ENCODE measurements at regions not wholly inside any gene's neighbourhood (a gene's known extent, or its start where the extent isn't known, plus 50 kb on each side); places are given as distances from the start of the nearest gene placed in this dataset.

- Histone ChIP-seq H3K4me3 (ENCODE audit: low read length in 2 of 2) (no peak overlapping the region), H3K27ac (ENCODE audit: low read depth in 1 of 2, low read length in 1 of 2) (no peak overlapping the region), H3K9me3 (ENCODE audit: control insufficient read depth in 2 of 2, insufficient read depth in 1 of 2, low read length in 1 of 2) (no peaks in the 10 kb centered on the region), H3K27me3 (ENCODE audit: control insufficient read depth in 2 of 2, insufficient read depth in 1 of 2, low read length in 1 of 2) (no peaks in the 10 kb centered on the region), H3K36me3 (ENCODE audit: control insufficient read depth in 2 of 2, insufficient read depth in 2 of 2, low read length in 1 of 2) (no peaks in the 10 kb centered on the region), H3K4me1 (ENCODE audit: control insufficient read depth in 2 of 2, insufficient read depth in 2 of 2, low read length in 2 of 2) (no peaks in the 10 kb centered on the region)
- no peak for DNase-seq (ENCODE audit: low read depth in 6 of 9, low spot score in 9 of 9)
- 74% methylated on average over 1 of the region's 1 CpG for WGBS
Measured at GRCh38 chr4:176979416-176979815, 186.7 kb upstream of the VEGFC start.

DNA sequence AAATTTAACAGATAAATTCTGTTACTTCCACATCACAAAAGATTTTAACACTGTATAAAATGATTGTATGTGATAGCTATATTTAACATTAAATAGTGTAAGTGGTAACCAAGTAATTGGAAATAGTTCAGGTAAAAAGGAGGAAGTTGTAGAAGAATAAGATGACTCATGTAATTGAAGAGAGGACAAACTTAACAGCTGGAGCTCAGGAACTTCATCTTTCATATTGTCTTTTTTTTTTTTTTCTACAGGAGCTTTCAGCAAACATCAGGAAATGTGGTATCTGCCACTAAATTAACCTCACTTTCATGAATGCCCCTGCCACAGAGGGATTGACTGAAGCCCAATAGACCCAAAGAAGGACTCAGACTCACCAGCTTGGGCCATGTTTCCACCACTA is 188.4 kb upstream of the VEGFC start:
- no peak overlapping the region for H3K27ac ChIP-seq (ENCODE audit: low read depth in 1 of 2, low read length in 1 of 2)
- H3K4me1 ChIP-seq (ENCODE audit: control insufficient read depth in 2 of 2, insufficient read depth in 2 of 2, low read length in 2 of 2): no peaks in the 10 kb centered on the region
- no peaks in the 10 kb centered on the region for H3K36me3 ChIP-seq (ENCODE audit: control insufficient read depth in 2 of 2, insufficient read depth in 2 of 2, low read length in 1 of 2)

GRCh38 chr4:176981551-176981950 is 188.8 kb upstream of the VEGFC start:
- DNase-seq (ENCODE audit: low read depth in 6 of 9, low spot score in 9 of 9): no peak
- H3K27ac ChIP-seq (ENCODE audit: low read depth in 1 of 2, low read length in 1 of 2): no peak overlapping the region
- H3K27me3 ChIP-seq (ENCODE audit: control insufficient read depth in 2 of 2, insufficient read depth in 1 of 2, low read length in 1 of 2): no peaks in the 10 kb centered on the region
- WGBS: 92% methylated on average over 2 of the region's 2 CpGs
- no peak overlapping the region for H3K4me3 ChIP-seq (ENCODE audit: low read length in 2 of 2)
- no peaks in the 10 kb centered on the region for H3K9me3 ChIP-seq (ENCODE audit: control insufficient read depth in 2 of 2, insufficient read depth in 1 of 2, low read length in 1 of 2)
- no peaks in the 10 kb centered on the region for H3K4me1 ChIP-seq (ENCODE audit: control insufficient read depth in 2 of 2, insufficient read depth in 2 of 2, low read length in 2 of 2)
- H3K36me3 ChIP-seq (ENCODE audit: control insufficient read depth in 2 of 2, insufficient read depth in 2 of 2, low read length in 1 of 2): no peaks in the 10 kb centered on the region

More for the DNA sequence above, 188.4 kb upstream of the VEGFC start:
- no peaks in the 10 kb centered on the region for H3K9me3 ChIP-seq (ENCODE audit: control insufficient read depth in 2 of 2, insufficient read depth in 1 of 2, low read length in 1 of 2)
- H3K27me3 ChIP-seq (ENCODE audit: control insufficient read depth in 2 of 2, insufficient read depth in 1 of 2, low read length in 1 of 2): no peaks in the 10 kb centered on the region
- no peak for DNase-seq (ENCODE audit: low read depth in 6 of 9, low spot score in 9 of 9)
- no peak overlapping the region for H3K4me3 ChIP-seq (ENCODE audit: low read length in 2 of 2)

DNA sequence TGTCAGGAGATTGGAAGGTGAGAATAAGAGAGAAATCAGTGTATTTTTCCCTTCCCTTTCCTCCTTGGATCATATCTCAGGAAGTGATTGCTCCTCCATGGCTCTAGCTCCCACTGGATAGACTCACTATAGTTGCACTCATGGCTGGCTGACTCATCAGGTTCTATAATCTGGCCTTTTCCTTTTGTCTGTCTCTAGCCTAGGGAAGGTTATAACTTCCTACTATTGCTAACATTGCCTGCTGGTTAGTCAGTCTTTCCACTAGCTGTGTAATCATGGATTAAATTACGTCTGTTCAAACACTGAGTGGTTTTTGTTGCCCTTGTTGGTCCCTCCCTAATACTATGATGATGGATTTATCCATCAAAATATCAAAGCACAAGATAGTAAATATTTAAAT is 195.5 kb upstream of the VEGFC start:
- DNase-seq (ENCODE audit: low read depth in 6 of 9, low spot score in 9 of 9): no peak
- Histone ChIP-seq H3K4me3 (ENCODE audit: low read length in 2 of 2) (no peak overlapping the region), H3K4me1 (ENCODE audit: control insufficient read depth in 2 of 2, insufficient read depth in 2 of 2, low read length in 2 of 2) (no peaks in the 10 kb centered on the region), H3K9me3 (ENCODE audit: control insufficient read depth in 2 of 2, insufficient read depth in 1 of 2, low read length in 1 of 2) (peaks cover 0 to 3% of the 10 kb centered on the region in 2 donors), H3K27ac (ENCODE audit: low read depth in 1 of 2, low read length in 1 of 2) (no peak overlapping the region), H3K36me3 (ENCODE audit: control insufficient read depth in 2 of 2, insufficient read depth in 2 of 2, low read length in 1 of 2) (no peaks in the 10 kb centered on the region), H3K27me3 (ENCODE audit: control insufficient read depth in 2 of 2, insufficient read depth in 1 of 2, low read length in 1 of 2) (no peaks in the 10 kb centered on the region)
- 74% methylated on average over 1 of the region's 1 CpG for WGBS

GRCh38 chr4:176989186-176989585 is 196.5 kb upstream of the VEGFC start:
- no peak overlapping the region for H3K4me3 ChIP-seq (ENCODE audit: low read length in 2 of 2)
- WGBS: 95% methylated on average over 1 of the region's 1 CpG
- H3K4me1 ChIP-seq (ENCODE audit: control insufficient read depth in 2 of 2, insufficient read depth in 2 of 2, low read length in 2 of 2): no peaks in the 10 kb centered on the region
- peaks cover 0 to 3% of the 10 kb centered on the region in 2 donors for H3K9me3 ChIP-seq (ENCODE audit: control insufficient read depth in 2 of 2, insufficient read depth in 1 of 2, low read length in 1 of 2)
- no peak overlapping the region for H3K27ac ChIP-seq (ENCODE audit: low read depth in 1 of 2, low read length in 1 of 2)
- no peak for DNase-seq (ENCODE audit: low read depth in 6 of 9, low spot score in 9 of 9)
- no peaks in the 10 kb centered on the region for H3K27me3 ChIP-seq (ENCODE audit: control insufficient read depth in 2 of 2, insufficient read depth in 1 of 2, low read length in 1 of 2)
- no peaks in the 10 kb centered on the region for H3K36me3 ChIP-seq (ENCODE audit: control insufficient read depth in 2 of 2, insufficient read depth in 2 of 2, low read length in 1 of 2)

DNA sequence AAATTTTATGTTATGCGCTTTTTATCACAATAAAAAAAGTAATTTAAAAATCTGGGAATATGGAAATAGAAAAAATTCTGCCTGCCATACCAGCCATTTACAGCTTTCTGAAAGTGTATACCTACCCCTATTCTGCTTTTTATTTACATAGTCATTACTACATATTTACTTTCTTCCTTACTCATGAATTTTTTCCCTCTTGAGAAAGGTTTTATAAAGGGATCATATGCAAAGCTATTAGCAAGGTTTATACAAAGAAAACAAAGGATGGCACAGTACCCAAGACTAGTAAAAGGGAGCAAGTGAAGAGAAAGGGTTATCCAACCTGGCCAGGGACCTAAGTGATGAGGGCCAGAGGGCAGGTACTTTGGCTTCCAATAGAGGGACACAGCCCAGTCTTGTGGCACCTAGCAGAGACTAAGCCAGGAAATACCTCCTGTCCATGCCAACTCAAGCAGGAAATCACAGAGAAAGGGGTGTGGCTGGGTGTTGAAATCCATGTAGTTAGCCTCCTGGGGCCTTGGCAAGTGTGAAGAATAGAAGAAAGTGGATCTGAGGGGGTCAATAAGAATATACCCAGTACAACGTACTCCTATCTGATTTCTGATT is 207.3 kb upstream of the VEGFC start:
- H3K27me3 ChIP-seq (ENCODE audit: control insufficient read depth in 2 of 2, insufficient read depth in 1 of 2, low read length in 1 of 2): no peaks in the 10 kb centered on the region
- WGBS: 95% methylated on average over 2 of the region's 2 CpGs
- H3K27ac ChIP-seq (ENCODE audit: low read depth in 1 of 2, low read length in 1 of 2): no peak overlapping the region
- no peak for DNase-seq (ENCODE audit: low read depth in 6 of 9, low spot score in 9 of 9)
- H3K9me3 ChIP-seq (ENCODE audit: control insufficient read depth in 2 of 2, insufficient read depth in 1 of 2, low read length in 1 of 2): no peaks in the 10 kb centered on the region
- no peaks in the 10 kb centered on the region for H3K36me3 ChIP-seq (ENCODE audit: control insufficient read depth in 2 of 2, insufficient read depth in 2 of 2, low read length in 1 of 2)
- no peaks in the 10 kb centered on the region for H3K4me1 ChIP-seq (ENCODE audit: control insufficient read depth in 2 of 2, insufficient read depth in 2 of 2, low read length in 2 of 2)
- H3K4me3 ChIP-seq (ENCODE audit: low read length in 2 of 2): no peak overlapping the region

- Histone ChIP-seq H3K9me3 (ENCODE audit: control insufficient read depth in 2 of 2, insufficient read depth in 1 of 2, low read length in 1 of 2) (no peaks in the 10 kb centered on the region), H3K4me3 (ENCODE audit: low read length in 2 of 2) (no peak overlapping the region), H3K4me1 (ENCODE audit: control insufficient read depth in 2 of 2, insufficient read depth in 2 of 2, low read length in 2 of 2) (no peaks in the 10 kb centered on the region), H3K27ac (ENCODE audit: low read depth in 1 of 2, low read length in 1 of 2) (no peak overlapping the region), H3K36me3 (ENCODE audit: control insufficient read depth in 2 of 2, insufficient read depth in 2 of 2, low read length in 1 of 2) (no peaks in the 10 kb centered on the region), H3K27me3 (ENCODE audit: control insufficient read depth in 2 of 2, insufficient read depth in 1 of 2, low read length in 1 of 2) (no peaks in the 10 kb centered on the region)
- 89% methylated on average over 3 of the region's 3 CpGs for WGBS
- DNase-seq (ENCODE audit: low read depth in 6 of 9, low spot score in 9 of 9): no peak
Measured at GRCh38 chr4:177001271-177002175, 208.8 kb upstream of the VEGFC start.

DNA sequence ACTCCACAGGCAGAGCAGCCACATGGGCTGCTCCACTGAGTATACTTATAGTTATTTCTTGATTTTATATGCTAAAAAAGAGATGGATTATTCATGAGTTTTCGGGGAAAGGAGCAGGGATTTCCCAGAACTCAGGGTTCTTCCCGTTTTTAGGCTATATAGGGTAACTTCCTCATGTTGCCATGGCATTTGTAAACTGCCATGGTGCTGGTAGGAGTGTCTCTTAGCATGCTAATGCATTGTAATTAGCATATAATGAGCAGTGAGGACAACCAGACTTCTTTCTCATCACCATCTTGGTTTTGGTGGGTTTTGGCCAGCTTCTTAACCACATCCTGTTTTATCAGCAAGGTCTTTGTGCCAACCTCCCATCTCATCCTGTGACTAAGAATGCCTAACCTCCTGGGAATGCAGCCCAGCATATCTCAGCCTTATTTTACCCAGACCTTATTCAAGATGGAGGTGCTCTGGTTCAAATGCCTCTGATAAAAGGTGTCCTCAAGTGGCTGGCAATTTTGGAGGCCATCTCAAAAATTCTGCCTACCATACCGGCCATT is 213.0 kb upstream of the VEGFC start:
- no peaks in the 10 kb centered on the region for H3K4me1 ChIP-seq (ENCODE audit: control insufficient read depth in 2 of 2, insufficient read depth in 2 of 2, low read length in 2 of 2)
- no peak for DNase-seq (ENCODE audit: low read depth in 6 of 9, low spot score in 9 of 9)
- H3K36me3 ChIP-seq (ENCODE audit: control insufficient read depth in 2 of 2, insufficient read depth in 2 of 2, low read length in 1 of 2): no peaks in the 10 kb centered on the region
- H3K27ac ChIP-seq (ENCODE audit: low read depth in 1 of 2, low read length in 1 of 2): no peak overlapping the region
- no peaks in the 10 kb centered on the region for H3K9me3 ChIP-seq (ENCODE audit: control insufficient read depth in 2 of 2, insufficient read depth in 1 of 2, low read length in 1 of 2)
- no peak overlapping the region for H3K4me3 ChIP-seq (ENCODE audit: low read length in 2 of 2)
- 72% methylated on average over 3 of the region's 3 CpGs for WGBS
- H3K27me3 ChIP-seq (ENCODE audit: control insufficient read depth in 2 of 2, insufficient read depth in 1 of 2, low read length in 1 of 2): no peaks in the 10 kb centered on the region

DNA sequence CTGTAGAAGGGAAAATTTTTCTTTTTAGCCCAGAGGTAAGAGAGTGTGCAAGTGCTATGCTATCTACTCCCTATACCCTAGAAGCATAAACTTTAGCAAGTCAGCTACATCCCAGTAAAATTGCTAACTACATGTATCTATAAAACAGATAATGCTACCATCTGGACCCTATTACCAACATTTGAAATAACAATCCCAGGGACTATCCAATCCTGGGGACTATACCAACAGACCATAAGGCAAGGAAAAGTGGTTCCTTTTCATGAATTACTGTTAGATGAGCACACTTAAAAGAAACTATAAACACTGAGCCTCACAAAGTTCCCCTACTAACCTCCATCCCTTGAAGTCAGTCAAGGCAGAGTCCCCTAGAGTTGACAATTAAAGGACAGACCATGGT is 213.6 kb upstream of the VEGFC start:
- Histone ChIP-seq H3K27me3 (ENCODE audit: control insufficient read depth in 2 of 2, insufficient read depth in 1 of 2, low read length in 1 of 2) (no peaks in the 10 kb centered on the region), H3K9me3 (ENCODE audit: control insufficient read depth in 2 of 2, insufficient read depth in 1 of 2, low read length in 1 of 2) (no peaks in the 10 kb centered on the region), H3K4me3 (ENCODE audit: low read length in 2 of 2) (no peak overlapping the region), H3K27ac (ENCODE audit: low read depth in 1 of 2, low read length in 1 of 2) (no peak overlapping the region), H3K36me3 (ENCODE audit: control insufficient read depth in 2 of 2, insufficient read depth in 2 of 2, low read length in 1 of 2) (no peaks in the 10 kb centered on the region), H3K4me1 (ENCODE audit: control insufficient read depth in 2 of 2, insufficient read depth in 2 of 2, low read length in 2 of 2) (no peaks in the 10 kb centered on the region)
- DNase-seq (ENCODE audit: low read depth in 6 of 9, low spot score in 9 of 9): no peak
